Activated B cell treated with CpG ODN at 0.5 μM for 24 hours (primary cell): ENCODE measurements at regions not wholly inside any gene's neighbourhood (a gene's known extent, or its start where the extent isn't known, plus 50 kb on each side); places are given as distances from the start of the nearest gene placed in this dataset.

Experiments used
- ATAC-seq: fragments of 200-7000 bp; cut with Tn5 transposase; one replicate; pipeline ENCODE4 v1.10.0; 2021; ENCODE audit warnings: low read depth, mild to moderate bottlenecking, moderate library complexity
- CTCF ChIA-PET: fragments of 350-600 bp; sonication (Branson Sonifier 250); formaldehyde crosslinking; loops from one replicate; lab custom pipeline; 2021; ENCODE audit warnings: antibody characterized with exemption; lab: Charles Lee
- POLR2A ChIA-PET: fragments of 350-600 bp; sonication (Branson Sonifier 250); formaldehyde crosslinking; loops from one replicate; lab custom pipeline; 2021; ENCODE audit warnings: antibody characterized with exemption; lab: Charles Lee
- DNase-seq: peaks from one replicate; pipeline ENCODE4 v3.0.0; 2022
- H3K27ac Mint-ChIP-seq: one replicate; pipeline ENCODE4 v1.8.0; 2020; ENCODE audit warnings: mixed read lengths
- H3K27me3 Mint-ChIP-seq: one replicate; pipeline ENCODE4 v1.8.0; 2021; ENCODE audit warnings: mixed read lengths
- H3K36me3 Mint-ChIP-seq: one replicate; pipeline ENCODE4 v1.8.0; 2021; ENCODE audit warnings: low read depth, mixed read lengths
- H3K4me1 Mint-ChIP-seq: one replicate; pipeline ENCODE4 v1.8.0; 2021; ENCODE audit warnings: mixed read lengths
- H3K4me3 Mint-ChIP-seq: one replicate; pipeline ENCODE4 v1.8.0; 2020; ENCODE audit warnings: mild to moderate bottlenecking, mixed read lengths
- H3K9me3 Mint-ChIP-seq: one replicate; pipeline ENCODE4 v1.8.0; 2020; ENCODE audit warnings: mixed read lengths
- intact Hi-C: fragments of 100-400 bp; cut with micrococcal nuclease; formaldehyde crosslinking; loops from one replicate; pipeline ENCODE4 v1.15.1; 2024
- TF ChIP-seq, protein P1 (sequence below): fragments of 200-600 bp; IDR thresholded peaks from one replicate; pipeline ENCODE4 v1.8.0; 2022; ENCODE audit warnings: antibody characterized with exemption, mild to moderate bottlenecking

DNA sequence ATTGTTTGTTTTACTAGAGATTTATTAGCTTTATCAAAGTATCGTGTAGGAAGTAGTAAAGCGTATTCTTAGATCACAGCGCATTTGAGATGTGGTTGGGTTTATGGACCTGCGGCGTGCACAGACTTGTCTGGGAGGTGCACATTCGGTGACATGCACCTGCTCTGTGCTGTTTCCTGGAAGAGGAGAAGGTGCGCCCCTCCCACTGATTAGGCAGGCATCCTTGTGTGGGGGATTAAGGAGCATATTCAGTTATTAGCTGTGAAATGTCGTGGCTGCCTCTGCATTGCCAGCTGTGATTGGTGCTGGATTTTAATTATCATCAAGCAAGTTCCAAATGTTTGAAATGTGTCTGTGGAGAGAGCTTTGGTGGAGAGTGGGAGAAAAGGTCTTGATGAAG lies 903.8 kb upstream of the RBFOX1 start:
- POLR2A ChIA-PET: no interaction called here
- intact Hi-C loops: no loop called here
- H3K9me3 Mint-ChIP-seq: no peaks in the 10 kb centered on the region
- H3K4me3 Mint-ChIP-seq: no peak overlapping the region
- TF ChIP-seq, protein P1, sequence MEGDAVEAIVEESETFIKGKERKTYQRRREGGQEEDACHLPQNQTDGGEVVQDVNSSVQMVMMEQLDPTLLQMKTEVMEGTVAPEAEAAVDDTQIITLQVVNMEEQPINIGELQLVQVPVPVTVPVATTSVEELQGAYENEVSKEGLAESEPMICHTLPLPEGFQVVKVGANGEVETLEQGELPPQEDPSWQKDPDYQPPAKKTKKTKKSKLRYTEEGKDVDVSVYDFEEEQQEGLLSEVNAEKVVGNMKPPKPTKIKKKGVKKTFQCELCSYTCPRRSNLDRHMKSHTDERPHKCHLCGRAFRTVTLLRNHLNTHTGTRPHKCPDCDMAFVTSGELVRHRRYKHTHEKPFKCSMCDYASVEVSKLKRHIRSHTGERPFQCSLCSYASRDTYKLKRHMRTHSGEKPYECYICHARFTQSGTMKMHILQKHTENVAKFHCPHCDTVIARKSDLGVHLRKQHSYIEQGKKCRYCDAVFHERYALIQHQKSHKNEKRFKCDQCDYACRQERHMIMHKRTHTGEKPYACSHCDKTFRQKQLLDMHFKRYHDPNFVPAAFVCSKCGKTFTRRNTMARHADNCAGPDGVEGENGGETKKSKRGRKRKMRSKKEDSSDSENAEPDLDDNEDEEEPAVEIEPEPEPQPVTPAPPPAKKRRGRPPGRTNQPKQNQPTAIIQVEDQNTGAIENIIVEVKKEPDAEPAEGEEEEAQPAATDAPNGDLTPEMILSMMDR: no peak
- no peaks in the 10 kb centered on the region for H3K4me1 Mint-ChIP-seq
- no peaks in the 10 kb centered on the region for H3K36me3 Mint-ChIP-seq
- ATAC-seq: no peak
- CTCF ChIA-PET: no interaction called here
- no peak for DNase-seq
- H3K27me3 Mint-ChIP-seq: no peaks in the 10 kb centered on the region
- H3K27ac Mint-ChIP-seq: no peak overlapping the region

DNA sequence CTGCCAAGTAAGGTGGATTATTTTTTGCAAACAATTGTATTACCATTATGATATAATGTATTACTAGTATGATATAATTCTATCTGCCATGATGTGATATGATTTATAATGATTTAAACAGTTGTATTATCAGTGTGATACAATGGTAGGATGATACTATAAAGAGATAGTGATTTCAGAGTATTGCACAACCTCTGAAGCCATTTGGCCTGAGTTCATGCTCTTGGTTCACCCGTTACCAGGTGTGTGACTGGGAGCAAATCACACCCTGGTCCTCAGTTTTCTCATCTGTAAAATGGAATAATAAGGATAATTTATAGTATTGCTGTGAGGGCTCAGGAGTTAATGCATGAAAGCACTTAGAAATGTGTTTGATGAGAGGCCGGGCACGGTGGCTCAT lies 905.0 kb upstream of the RBFOX1 start:
- intact Hi-C loops: no loop called here
- H3K4me3 Mint-ChIP-seq: no peak overlapping the region
- no peaks in the 10 kb centered on the region for H3K36me3 Mint-ChIP-seq
- no peak for DNase-seq
- CTCF ChIA-PET: no interaction called here
- POLR2A ChIA-PET: no interaction called here
- no peak overlapping the region for H3K27ac Mint-ChIP-seq
- no peaks in the 10 kb centered on the region for H3K9me3 Mint-ChIP-seq
- no peaks in the 10 kb centered on the region for H3K4me1 Mint-ChIP-seq
- no peaks in the 10 kb centered on the region for H3K27me3 Mint-ChIP-seq
- TF ChIP-seq, protein P1: no peak
- no peak for ATAC-seq

DNA sequence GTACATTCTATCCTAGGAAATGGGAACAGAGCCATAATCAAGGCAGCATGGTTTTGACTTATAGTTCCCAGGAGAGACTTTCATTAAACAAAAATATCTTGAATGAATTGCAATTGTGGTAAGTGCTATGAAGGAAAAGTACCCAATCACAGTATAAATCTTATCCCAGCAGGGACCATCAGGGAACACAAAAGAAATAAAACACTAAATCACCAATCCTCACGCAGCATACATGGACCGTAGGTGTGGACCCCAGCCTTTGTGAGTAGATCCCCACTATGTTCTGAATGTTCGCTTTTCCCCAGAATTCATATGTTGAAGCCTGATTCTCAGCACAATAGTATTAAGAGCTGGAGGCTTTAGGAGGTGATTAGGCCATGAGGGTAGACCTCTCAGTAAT lies 925.0 kb upstream of the RBFOX1 start:
- TF ChIP-seq, protein P1: no peak
- Mint-ChIP-seq H3K36me3 (no peaks in the 10 kb centered on the region), H3K27me3 (no peaks in the 10 kb centered on the region), H3K9me3 (peaks cover 4% of the 10 kb centered on the region), H3K27ac (no peak overlapping the region), H3K4me3 (no peak overlapping the region), H3K4me1 (no peaks in the 10 kb centered on the region)
- ATAC-seq: no peak
- CTCF ChIA-PET: no interaction called here
- DNase-seq: no peak
- POLR2A ChIA-PET: no interaction called here
- intact Hi-C loops: no loop called here

DNA sequence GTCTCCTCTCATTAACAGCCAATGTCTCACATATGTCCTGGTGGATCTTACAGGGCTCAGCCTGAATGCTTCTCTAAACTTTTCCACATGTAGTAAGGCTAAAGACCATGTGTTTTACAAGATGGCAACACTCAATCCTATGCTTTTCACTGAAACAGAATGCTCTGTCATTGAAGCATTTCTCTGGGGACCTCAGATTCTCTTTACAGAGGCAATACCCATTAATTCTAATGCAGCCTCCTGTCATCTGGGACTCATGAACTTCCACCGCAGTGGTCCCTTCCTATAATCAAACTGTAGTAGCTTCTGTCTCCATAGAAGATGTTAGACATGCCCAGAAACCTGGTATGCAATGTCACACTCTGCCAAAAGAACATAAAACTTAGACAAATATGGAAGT lies 926.6 kb upstream of the RBFOX1 start:
- H3K4me1 Mint-ChIP-seq: no peaks in the 10 kb centered on the region
- H3K36me3 Mint-ChIP-seq: no peaks in the 10 kb centered on the region
- peaks cover 4% of the 10 kb centered on the region for H3K9me3 Mint-ChIP-seq
- ChIA-PET CTCF (no interaction called here), POLR2A (no interaction called here)
- no peaks in the 10 kb centered on the region for H3K27me3 Mint-ChIP-seq
- no peak overlapping the region for H3K27ac Mint-ChIP-seq
- ATAC-seq: no peak
- no peak overlapping the region for H3K4me3 Mint-ChIP-seq
- intact Hi-C loops: no loop called here
- no peak for DNase-seq
- TF ChIP-seq, protein P1: no peak

DNA sequence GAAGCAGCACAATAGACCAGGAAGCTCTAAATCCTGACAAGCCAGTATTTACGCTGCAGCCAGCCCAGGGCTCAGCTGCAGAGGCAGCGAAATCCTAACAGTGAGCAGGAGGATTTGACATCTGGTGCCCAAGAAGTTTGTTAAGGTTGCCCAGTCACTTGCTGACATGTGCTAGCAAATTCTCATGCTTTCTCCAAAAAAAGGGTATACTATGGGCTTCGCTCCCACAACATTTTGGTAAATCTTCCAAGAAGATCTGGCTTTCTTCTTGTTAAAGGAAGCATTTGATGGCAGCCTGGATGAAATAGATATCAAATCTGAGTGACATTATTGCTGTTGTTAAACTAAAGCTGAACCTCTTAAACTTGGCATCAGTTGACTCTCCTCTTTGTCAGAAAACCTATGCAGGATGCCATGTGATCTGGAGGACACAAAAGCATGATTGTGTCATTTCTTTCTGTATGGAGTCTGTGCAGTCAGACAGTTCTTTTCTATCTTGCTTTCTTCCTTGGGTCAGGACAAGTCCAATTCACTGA lies 949.7 kb upstream of the RBFOX1 start:
- no peaks in the 10 kb centered on the region for H3K4me1 Mint-ChIP-seq
- no peak overlapping the region for H3K27ac Mint-ChIP-seq
- intact Hi-C loops: no loop called here
- CTCF ChIA-PET: no interaction called here
- DNase-seq (no peak), ATAC-seq (no peak)
- POLR2A ChIA-PET: no interaction called here
- H3K27me3 Mint-ChIP-seq: no peaks in the 10 kb centered on the region
- TF ChIP-seq, protein P1: no peak
- peaks cover 2% of the 10 kb centered on the region for H3K9me3 Mint-ChIP-seq
- H3K36me3 Mint-ChIP-seq: no peaks in the 10 kb centered on the region
- H3K4me3 Mint-ChIP-seq: no peak overlapping the region
